Mammary epithelial cell (primary cell): ENCODE measurements at regions not wholly inside any gene's neighbourhood (a gene's known extent, or its start where the extent isn't known, plus 50 kb on each side); places are given as distances from the start of the nearest gene placed in this dataset.

Experiments used
- EZH2 ChIP-seq: IDR thresholded peaks from 2 replicates; pipeline ENCODE4 v1.6.1; 2012; ENCODE audit warnings: low read length, inconsistent platforms, borderline replicate concordance
- TF ChIP-seq, protein P1 (sequence below), 2 donors: IDR thresholded peaks in 1 of 2; conservative IDR thresholded peaks in 1 of 2; 2 replicates each; pipeline ENCODE4 v1.5.1; 2011 to 2012; ENCODE audit warnings: inconsistent platforms in 2 of 2, low read length in 2 of 2, mild to moderate bottlenecking in 2 of 2, control low read depth in 1 of 2, low read depth in 1 of 2; ENCODE audit not compliant: insufficient read depth in 1 of 2; ENCODE audit errors: extremely low read depth in 1 of 2

DNA sequence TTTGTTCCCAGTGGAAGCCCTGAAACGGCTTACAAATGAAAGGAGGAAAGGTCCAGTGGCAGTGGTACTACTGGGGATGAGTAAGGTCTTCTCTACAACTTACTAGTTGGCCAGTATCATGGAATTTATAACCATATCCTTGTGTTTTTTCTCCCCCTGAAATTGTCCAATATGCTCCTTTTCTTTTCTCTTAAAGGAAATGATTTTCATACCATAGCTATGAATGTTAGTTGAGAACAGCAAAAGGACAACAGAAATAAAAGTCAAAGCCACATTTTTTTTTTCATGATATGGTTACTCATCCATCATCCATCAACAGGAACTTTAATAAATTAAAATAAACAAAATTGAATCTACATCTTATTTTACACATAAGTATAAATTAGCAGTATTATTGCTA, 450.4 kb downstream of the MFSD1 start:
- TF ChIP-seq, protein P1, sequence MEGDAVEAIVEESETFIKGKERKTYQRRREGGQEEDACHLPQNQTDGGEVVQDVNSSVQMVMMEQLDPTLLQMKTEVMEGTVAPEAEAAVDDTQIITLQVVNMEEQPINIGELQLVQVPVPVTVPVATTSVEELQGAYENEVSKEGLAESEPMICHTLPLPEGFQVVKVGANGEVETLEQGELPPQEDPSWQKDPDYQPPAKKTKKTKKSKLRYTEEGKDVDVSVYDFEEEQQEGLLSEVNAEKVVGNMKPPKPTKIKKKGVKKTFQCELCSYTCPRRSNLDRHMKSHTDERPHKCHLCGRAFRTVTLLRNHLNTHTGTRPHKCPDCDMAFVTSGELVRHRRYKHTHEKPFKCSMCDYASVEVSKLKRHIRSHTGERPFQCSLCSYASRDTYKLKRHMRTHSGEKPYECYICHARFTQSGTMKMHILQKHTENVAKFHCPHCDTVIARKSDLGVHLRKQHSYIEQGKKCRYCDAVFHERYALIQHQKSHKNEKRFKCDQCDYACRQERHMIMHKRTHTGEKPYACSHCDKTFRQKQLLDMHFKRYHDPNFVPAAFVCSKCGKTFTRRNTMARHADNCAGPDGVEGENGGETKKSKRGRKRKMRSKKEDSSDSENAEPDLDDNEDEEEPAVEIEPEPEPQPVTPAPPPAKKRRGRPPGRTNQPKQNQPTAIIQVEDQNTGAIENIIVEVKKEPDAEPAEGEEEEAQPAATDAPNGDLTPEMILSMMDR (conservative IDR thresholded peaks at IDR 0.05 in 1 of 2, IDR thresholded peaks at IDR 0.05 in 1 of 2; ENCODE audit: extremely low read depth in 1 of 2, insufficient read depth in 1 of 2, low read depth in 1 of 2, low read length in 2 of 2) = no peak
- TF ChIP-seq EZH2 = no peak
